ENCODE measurements at regions not wholly inside any gene's neighbourhood (a gene's known extent, or its start where the extent isn't known, plus 50 kb on each side); places are given as distances from the start of the nearest gene placed in this dataset.

- Histone ChIP-seq H3K4me3 (replicated peaks in 1 of 3; ENCODE audit: insufficient read depth in 1 of 3, low read depth in 1 of 3, low read length in 3 of 3) (no peak overlapping the region), H3K9ac (replicated peaks; ENCODE audit: extremely low read depth, insufficient read depth, low read length) (peak overlapping the region; percentile 71), H3K4me1 (ENCODE audit: control insufficient read depth, extremely low read depth, insufficient read depth, low read length) (peaks cover 74% of the 10 kb centered on the region), H3K9me3 (replicated peaks; ENCODE audit: control insufficient read depth, insufficient read depth, low read length) (no peaks in the 10 kb centered on the region), H3K4me2 (ENCODE audit: insufficient read depth, low read length) (peak overlapping the region; percentile 55), H3K9me1 (replicated peaks; ENCODE audit: control insufficient read depth, extremely low read depth, insufficient read depth, low read length) (no peaks in the 10 kb centered on the region), H3K79me2 (ENCODE audit: control insufficient read depth, insufficient read depth, low read length) (no peaks in the 10 kb centered on the region), H4K20me1 (replicated peaks; ENCODE audit: control insufficient read depth, extremely low read depth, insufficient read depth, low read length) (no peaks in the 10 kb centered on the region), H3K27me3 (ENCODE audit: control insufficient read depth in 2 of 2, insufficient read depth in 2 of 2, low read length in 2 of 2) (no peaks in the 10 kb centered on the region), H3K27ac (ENCODE audit: insufficient read depth, low read depth, low read length) (peak overlapping the region; percentile 98), H3K36me3 (ENCODE audit: control insufficient read depth in 2 of 2, extremely low read depth in 1 of 2, insufficient read depth in 2 of 2, low read length in 2 of 2) (no peaks in the 10 kb centered on the region), H2AFZ (ENCODE audit: low read depth, low read length) (no peak overlapping the region)
- DNase-seq (ENCODE audit: low read depth, low spot score) (peak; percentile 73), FAIRE-seq (no peak)
- dilution Hi-C loops (cut with MboI; ENCODE audit: extremely low pct_ligation_motif_present, low sequenced_read_pairs) = loop anchor here (25.0 kb wide), 1 partner anchor 358 kb away; no protein-coding TSS in a partner anchor
- intact Hi-C loops (cut with micrococcal nuclease) = loop anchor here (1.0 to 5.0 kb wide), 9 partner anchors 10 to 297 kb away; partner anchors contain the start of genes NUDT7 and VAT1L
- no peak for TF ChIP-seq FOS (IDR thresholded peaks at IDR 0.05; ENCODE audit: borderline replicate concordance, insufficient read depth, low read length)
- TF ChIP-seq, protein P1, sequence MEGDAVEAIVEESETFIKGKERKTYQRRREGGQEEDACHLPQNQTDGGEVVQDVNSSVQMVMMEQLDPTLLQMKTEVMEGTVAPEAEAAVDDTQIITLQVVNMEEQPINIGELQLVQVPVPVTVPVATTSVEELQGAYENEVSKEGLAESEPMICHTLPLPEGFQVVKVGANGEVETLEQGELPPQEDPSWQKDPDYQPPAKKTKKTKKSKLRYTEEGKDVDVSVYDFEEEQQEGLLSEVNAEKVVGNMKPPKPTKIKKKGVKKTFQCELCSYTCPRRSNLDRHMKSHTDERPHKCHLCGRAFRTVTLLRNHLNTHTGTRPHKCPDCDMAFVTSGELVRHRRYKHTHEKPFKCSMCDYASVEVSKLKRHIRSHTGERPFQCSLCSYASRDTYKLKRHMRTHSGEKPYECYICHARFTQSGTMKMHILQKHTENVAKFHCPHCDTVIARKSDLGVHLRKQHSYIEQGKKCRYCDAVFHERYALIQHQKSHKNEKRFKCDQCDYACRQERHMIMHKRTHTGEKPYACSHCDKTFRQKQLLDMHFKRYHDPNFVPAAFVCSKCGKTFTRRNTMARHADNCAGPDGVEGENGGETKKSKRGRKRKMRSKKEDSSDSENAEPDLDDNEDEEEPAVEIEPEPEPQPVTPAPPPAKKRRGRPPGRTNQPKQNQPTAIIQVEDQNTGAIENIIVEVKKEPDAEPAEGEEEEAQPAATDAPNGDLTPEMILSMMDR (IDR thresholded peaks at IDR 0.05; ENCODE audit: extremely low read depth in 1 of 2, insufficient read depth in 1 of 2, low read depth in 1 of 2, low read length in 2 of 2) = no peak
- TF ChIP-seq EZH2 (IDR thresholded peaks at IDR 0.05; ENCODE audit: borderline replicate concordance, low read depth, low read length, severe bottlenecking) = no peak
- TF ChIP-seq GATA2 (IDR thresholded peaks at IDR 0.05; ENCODE audit: insufficient read depth, insufficient read length, low read depth, low read length) = peak; percentile 64
- TF ChIP-seq POLR2AphosphoS5 (IDR thresholded peaks at IDR 0.05; ENCODE audit: insufficient read depth, low read depth, low read length) = no peak
- TF ChIP-seq JUN (IDR thresholded peaks at IDR 0.05; ENCODE audit: borderline replicate concordance, insufficient read depth, insufficient read length, low read depth) = peak; percentile 74
- TF ChIP-seq, protein P2, sequence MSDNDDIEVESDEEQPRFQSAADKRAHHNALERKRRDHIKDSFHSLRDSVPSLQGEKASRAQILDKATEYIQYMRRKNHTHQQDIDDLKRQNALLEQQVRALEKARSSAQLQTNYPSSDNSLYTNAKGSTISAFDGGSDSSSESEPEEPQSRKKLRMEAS (IDR thresholded peaks at IDR 0.05; ENCODE audit: insufficient read depth, insufficient read length) = no peak
- no peak for TF ChIP-seq MYC (IDR thresholded peaks at IDR 0.05; ENCODE audit: low read depth, low read length)
- TF ChIP-seq POLR2A (IDR thresholded peaks at IDR 0.05; ENCODE audit: low read depth, low read length) = no peak
- CTCF ChIA-PET = interaction anchor here (0.9 to 3.5 kb wide), 8 partner anchors 10 to 358 kb away, joined by 3 to 46 read pairs (median 4); no protein-coding TSS in a partner anchor
- TSS peak; percentile 36 for BruUV-seq (replicated peaks)
- POLR2A ChIA-PET = interaction anchor here (1.0 to 2.4 kb wide), 2 partner anchors 9 to 23 kb away, joined by 3 to 13 read pairs; no protein-coding TSS in a partner anchor
Observed at GRCh38 chr16:77594799-77595596, 127.3 kb upstream of the NUDT7 start.

All from endothelial cell of umbilical vein (primary cell).